Activated T-helper 9 cell treated with anti-CD3 and anti-CD28 coated beads, Interleukin-2, amount 50 U/mL, for 16 hours (primary cell): ENCODE measurements at regions not wholly inside any gene's neighbourhood (a gene's known extent, or its start where the extent isn't known, plus 50 kb on each side); places are given as distances from the start of the nearest gene placed in this dataset.

Experiments
- DNase-seq: peaks from one replicate; pipeline ENCODE4 v3.0.0-alpha.2; 2020; ENCODE audit warnings: low read depth

DNA sequence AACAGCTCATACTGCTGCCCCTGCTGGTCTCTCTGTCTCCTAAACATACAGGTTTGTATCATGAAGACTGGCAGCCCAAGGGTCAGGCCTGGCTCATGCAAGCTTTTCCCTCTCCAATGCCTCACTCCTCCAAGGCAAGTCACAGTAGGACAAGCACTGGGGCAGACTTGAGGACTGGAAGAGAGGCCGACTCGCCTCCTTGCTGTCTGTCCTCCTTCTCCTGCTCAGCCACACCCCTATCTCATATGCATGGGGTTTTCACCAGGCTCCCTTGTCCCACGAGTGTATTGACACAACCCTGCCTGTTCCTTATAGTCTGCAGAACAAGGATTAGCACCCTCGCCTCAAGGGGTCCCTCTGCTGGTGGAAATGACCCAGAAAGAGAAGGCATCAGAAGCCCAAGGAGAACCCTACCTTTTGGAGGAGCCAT lies 223.7 kb downstream of the SOX11 start:
- no peak for DNase-seq

DNA sequence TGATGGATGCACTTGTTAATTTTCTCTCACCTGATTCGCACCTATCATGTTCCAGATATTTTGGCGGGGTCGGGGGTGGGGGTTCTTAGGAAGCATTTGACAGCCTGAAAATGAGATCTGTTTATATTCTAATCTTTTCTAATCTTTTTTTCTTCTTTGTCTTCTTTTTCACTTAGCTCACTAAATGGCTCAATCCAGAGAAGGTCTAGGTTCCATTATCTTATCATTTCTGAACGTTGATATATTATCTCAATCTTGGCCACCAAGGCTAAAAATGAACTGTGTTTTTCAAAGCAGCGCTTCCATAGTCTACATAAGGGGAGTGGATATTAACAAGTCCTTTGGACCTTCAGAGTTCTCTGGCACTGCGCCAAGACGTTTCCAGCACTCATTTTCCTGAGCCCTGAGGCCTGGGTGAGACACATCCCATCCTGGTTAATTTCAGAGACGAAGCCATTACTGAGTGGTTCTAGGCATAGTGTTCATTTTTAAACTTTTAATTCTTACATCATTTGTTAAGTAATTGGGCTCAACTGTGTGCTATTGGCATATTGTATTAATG lies 229.0 kb downstream of the SOX11 start:
- DNase-seq, result no peak

DNA sequence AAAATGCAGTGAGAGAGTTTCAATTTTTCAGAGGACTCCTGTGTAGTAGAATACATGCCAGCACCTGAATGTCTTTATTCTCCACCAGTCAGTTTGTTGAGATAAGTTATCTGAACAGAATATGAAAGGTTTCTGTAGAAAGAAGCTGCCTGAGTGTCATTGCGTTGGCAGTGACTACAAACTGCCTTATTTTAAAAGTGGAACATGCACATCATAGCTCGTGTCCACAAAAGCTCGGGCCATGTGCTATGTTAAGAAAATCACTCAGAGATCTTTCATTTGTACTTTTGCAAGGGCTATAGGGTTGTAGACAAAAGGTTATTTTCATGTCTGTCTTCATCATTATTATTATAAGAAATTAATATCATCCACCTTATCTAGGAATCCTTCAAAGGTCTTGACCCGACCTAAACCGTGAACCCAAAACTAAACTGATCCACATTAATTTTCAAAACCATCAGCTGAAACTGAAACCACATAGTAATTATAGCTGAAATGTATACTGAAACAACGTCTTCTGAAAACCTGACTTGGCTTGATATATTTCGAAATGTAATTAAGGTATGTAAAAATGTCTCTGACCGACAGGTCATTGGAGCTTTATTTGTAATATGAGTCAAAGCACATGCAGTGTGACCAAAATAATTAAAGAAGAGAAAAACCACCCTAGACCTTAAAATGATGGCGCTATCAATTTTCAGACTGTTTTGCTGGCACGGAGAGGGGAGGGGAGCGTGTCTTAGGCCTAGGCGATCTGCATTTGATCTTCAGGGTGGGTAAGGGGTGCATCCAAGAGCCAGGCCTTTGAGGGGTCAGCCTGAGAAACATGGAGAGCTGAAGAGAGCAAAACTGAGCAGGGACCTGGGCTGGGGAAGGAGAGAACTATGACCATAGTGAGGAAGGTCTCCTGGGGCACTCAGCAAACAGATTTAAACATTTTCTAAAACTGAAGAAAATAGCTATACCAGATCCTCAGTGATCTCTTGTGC lies 232.1 kb downstream of the SOX11 start:
- DNase-seq, result no peak

DNA sequence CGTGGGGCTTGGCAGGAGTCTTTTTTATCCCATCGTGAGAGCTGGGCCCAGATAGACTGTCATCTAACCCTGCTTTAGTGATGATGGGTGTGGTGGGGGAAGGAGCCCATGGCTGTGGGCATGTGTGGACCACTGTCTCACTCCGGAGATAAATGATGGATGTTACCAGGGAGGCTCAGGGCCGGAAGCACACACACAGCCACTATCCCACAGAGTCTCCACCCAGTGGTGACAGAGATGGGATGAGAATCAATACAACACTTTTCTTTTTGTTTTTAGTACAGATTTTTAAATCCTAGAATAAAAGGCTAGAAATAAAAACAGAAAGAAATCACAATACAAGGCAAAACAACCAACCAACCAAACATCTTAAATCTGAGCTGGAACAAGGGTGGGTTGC lies 233.4 kb downstream of the SOX11 start:
- no peak for DNase-seq

DNA sequence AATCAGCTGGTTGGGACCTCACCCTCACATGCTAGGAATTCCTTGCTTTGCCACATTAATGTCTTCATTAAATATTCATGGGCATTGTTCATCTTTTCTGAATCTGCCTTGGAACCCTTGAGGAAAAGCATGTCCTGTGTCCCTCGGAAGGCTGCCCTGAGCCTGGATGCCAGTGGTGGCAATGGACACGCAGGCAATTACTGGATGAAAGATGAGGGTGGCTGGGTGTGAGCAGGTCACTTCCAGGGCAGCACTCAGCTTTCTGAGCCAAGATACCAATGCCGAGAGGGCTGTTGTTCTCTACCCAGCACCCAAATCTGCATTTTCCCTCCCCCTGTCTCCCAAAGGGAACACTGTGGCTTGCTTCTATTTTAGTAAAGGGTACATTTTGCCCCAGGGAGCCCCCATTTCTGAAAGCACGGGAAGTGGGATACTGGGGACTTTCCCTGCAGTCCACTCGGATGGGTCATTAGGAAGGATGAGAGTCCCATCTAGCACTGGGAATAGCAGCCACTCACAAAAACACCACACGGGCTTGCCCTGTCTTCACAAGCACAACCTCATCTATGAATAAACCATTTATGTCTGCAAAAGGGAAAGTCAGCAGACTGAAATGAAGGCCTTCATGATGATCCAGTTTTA lies 234.8 kb downstream of the SOX11 start:
- DNase-seq, result no peak

DNA sequence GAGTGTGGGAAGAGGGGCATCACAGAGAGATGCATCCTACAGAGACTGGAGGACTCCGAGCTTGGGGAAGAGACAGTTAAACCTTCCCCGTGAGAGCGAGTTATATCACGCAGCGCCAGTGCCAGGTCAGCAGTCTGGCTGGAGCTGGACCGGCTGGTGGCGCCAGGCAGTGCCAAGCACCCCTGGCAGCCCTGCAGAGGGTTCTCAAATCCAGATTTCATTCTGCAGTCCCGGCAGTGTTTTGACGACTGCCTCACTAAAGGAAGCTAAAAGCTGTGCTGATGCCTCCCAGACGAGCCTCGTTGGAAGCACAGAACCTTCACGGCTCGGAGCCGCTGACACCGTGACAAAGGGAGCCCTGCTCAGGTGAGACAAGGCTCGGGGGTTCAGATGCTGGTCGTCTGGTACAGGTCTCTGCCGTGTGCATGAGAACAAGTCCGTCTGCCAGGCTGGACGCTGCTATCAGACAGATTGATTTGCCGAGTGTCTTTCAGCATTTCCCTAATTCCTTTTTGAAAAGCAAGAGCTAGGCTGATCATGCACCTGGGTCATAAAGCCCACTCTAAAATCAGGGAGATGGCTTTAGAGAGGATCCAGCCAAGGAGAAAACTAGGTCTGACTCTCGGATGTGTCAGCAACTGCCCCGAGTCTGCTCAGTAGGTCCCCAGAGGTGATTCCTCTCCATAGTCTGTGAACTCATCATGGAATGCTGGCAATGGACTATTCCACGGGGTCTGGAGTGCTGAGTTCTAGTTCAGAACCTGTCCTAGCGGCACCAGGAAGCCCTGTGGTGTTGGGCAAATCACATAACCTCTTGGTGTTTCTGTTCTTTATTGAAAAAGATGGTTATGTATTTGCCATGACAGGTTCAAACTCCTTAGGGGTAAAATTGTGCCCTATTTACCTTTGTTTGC lies 240.6 kb downstream of the SOX11 start:
- no peak for DNase-seq

DNA sequence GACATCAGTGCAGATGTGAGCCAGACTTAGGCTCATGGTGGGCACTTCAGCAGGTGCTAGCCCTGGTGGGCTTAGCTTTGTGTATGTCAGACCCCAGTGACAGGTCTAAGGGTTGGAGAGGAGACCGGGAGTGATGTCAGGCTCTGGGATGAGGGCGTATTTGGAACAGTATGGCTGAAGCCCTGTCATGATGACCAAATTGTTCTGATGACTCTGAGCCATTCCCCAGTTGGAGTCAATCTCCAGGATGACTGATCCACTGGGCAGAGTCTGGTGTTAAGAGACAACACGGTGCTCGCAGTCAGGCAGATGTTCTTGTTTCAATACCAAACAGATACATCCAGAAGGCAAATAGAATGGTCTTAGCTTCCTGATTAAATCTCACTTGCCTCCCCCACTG lies 241.5 kb downstream of the SOX11 start:
- DNase-seq, result no peak

DNA sequence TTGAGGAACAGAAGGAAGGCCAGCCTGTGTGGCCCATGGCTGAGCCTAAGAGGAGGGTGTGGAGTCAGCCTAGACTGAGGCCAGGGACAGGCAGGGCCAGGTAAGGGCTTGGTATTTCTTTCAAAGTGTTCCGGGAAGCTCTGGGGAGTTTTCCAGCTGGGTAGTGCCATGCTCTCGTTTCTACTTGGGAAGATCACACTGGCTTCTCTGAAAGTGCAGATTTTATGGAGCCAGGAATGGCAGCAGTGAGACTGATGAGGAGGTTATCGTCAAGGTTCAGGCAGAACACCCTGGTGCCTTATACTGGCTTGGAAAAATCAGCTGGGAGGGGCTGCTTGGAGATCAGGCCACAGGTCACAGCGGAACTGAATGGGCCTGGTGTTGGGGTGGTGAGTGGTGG lies 245.1 kb downstream of the SOX11 start:
- no peak for DNase-seq

DNA sequence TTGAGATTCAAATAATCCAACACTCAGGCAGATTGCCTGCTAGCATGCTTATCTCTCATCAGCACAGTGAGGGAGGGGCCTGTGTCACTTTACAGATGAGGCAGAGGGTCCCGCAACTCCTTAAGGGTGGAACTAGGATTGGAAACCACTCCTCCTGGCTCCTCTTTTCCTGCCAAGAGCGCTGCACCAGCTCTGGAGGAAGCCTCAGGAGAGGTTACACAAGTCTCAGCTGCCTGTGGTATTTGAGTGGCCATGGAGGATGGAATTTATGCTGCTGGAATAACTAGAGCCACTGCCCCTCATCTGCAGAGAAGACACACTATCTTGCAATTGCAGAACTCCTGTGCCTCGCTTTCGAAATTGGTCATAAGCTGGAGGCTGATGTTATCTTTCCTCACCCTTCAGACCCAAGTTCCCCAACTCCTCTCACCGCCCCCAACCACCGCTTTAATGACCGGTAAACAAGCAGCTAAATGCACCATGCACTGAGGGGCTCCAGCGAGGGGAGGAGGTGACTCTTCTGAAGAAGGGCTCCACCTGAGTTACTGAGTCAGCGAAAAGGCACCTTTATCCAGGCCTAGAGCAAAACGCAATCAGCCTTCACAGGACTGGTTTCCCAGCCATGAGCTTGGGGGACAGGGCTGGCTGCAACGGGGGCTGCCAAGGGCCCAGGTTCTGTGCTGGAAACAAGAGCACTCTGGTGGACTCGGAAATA lies 245.8 kb downstream of the SOX11 start:
- no peak for DNase-seq

DNA sequence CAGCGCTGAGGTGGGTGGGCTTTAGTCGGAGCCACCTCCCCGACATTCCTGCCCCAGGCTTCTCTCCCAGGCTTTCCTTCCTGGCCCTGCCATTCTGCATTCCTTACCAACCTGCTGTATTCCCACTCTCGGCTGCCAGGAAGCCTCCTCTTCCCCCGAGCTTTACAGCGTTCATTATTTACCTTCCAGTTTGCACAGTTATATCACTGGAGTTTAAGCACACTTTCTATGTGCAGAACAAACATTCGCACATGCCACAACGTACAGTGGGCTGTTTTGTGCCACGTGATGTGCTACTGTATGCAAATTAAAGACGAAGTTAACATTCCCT lies 246.3 kb downstream of the SOX11 start:
- DNase-seq, result no peak

DNA sequence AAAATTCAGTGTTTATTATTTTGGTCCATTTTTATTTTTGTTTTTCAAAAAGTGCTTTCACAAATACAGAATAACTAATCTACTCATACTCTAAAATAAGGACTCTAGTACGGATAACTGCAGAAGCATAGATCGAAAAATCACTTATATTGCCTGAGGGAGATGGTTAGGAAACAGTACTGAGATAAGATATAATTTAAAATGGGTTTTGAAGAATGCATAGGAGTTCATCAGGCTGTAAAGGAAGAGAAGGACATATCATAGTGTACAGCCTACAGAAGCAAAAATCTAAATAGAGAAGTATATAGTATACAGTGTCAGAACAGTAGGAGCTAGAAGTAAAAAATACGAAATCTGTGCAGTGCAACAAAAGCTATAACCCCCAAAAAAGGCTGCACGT lies 247.4 kb downstream of the SOX11 start:
- DNase-seq, result no peak

DNA sequence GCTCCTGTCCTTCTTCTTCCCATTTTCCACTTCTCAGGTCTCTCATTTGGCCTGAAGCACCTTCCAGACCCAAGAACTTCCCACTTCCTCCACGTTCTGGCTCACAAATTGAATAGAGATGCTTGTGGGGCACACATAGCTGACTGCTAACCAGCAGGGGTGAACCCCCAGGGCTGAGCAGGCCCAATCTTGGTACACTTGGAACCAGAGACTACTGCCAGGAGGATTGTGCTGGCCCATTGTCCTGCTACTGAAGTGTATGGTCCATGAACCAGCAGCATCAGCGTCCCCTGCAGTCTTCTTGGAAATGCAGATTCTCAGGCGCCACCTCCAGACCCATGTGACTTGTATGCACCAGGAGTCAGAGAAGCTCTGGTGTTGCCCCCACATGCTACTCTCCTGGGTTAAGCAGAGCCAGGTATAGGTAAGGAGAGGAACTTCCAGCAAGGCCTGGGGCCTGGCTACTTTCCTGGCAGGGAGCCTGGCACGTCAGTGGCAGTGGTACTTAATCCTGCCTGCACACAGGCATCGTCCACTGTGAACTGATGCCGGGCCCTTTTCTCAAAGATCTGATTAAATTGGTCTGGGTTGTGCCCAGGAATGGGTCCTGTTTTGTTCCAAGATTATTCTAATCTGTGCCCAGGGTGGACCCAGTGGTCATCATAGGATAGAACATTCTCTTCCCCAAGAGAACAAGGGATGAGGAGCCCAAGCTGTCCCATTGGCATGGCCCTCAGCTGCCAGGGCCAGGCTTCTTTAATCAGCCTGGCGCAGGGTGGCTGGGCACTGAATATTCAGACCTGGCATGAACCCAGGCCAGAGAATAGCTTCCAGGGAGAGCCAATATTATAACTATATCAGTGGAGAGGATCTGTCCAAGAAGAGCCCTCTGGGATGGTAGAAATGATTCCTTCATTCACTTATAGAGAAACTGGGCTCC lies 248.7 kb downstream of the SOX11 start:
- no peak for DNase-seq

DNA sequence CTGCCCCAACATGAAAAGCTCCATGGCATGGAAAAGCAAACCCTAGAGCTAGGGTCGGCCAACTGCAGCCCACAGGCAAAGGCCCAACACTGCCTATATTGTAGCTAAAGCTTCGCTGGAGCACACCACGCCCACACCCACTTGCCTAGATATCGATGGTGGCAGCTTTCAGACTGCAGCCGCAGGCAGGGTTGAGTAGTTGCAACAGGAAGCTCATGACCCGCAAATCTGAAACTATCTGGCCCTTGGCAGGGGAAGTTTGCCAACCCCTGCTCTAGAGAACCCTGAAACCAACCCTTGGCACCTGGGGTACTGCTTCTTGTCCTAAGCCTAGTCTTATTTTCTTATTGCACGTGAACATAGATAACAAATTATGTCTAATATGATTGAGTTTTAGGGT lies 250.0 kb downstream of the SOX11 start:
- DNase-seq, result no peak

DNA sequence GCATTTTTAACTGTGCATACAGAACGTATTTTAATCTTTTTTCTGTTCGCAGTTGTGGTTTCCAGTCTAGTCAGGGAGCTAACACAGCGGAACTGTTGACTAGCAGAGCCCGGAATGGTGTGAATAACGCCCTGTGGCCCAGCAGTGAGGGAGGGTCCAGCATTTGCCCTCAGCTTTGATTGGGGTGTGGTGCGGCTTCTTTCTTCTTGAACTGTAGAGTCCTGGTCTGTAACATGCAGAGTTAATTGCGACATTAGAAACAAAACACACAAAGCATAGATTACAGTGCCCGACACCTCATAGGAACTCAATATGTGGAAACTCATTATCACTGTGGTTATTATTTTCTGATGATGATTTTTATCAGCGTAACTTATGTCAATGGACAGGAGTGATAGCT lies 253.6 kb downstream of the SOX11 start:
- no peak for DNase-seq

DNA sequence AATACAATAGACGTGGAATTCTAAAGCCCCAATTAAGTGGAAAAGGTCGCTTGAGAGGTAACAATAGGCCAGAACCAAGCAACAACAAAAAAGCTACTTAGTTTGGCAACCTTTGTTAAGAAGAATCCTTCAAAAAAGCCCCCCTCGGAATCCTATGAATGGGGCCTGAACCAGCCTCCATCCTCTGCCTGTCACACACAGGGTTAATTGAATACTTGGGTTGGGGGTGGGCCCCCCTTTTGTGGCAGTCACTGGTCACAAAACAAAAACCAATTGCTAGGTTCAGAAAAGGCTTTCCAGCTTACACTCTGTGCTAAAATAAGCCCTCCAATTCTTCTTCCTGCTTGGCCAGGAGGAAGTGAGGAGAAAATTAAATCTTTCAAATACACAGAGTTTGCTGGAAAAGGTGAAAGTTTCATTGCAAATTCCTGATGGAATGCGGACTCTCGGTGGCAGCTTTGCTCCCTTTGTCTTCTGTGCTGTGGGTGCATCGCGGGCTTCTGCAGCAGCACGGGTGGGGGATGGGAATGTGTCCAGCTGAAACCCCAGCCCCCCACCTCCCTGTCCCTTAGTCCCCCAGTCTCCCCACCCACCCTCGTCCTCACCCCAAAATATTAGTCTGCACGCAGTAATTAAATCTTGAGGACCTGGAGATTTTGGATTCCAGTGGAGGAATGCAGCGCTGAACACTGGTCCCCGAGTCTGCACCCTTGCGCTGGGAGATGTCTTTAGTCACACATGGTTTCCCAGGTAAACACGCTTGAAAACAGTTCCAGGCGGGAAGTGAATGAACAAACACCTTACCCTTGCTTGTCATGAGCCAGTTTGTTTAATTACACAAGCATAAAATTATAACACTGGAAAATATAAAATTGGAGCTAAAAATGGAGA lies 254.3 kb downstream of the SOX11 start:
- no peak for DNase-seq

DNA sequence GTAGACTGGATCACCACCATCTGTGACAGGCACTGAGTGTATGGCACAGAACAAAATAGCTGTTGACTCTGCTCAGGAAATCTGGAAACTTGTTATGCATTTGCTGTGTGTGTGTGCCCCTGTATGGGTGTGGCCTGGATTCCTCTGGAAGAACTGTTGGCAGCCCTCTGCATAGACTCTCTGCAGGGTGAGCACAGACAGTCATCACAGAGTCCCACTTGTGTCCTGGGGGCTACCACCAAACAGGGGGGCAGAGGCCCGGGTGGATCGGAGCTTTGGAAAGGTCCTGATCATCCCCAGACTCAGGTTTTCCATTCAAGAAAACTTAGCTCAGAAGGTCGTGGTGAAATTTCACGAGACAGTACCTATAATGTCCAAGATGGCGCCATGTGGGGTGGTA lies 258.6 kb downstream of the SOX11 start:
- no peak for DNase-seq

DNA sequence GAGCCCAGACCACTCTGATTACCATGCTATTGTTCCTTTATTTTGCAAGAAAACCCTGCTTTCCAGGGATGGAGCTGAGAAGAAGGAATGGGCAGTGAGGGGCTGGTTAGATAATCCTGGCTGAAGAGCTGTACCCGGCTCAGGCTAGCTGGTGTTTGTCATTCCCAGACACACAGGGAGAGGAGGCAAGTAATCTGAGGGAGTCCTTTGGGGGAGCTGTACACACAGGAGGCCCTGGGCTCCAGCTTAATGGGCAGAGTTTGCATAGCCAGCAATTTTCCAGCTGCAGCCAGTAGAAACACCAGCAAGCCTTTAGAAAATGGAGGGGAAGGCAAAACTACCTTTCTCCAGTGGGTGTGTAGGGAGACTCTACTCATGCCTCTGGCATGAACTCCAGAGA lies 259.3 kb downstream of the SOX11 start:
- no peak for DNase-seq

DNA sequence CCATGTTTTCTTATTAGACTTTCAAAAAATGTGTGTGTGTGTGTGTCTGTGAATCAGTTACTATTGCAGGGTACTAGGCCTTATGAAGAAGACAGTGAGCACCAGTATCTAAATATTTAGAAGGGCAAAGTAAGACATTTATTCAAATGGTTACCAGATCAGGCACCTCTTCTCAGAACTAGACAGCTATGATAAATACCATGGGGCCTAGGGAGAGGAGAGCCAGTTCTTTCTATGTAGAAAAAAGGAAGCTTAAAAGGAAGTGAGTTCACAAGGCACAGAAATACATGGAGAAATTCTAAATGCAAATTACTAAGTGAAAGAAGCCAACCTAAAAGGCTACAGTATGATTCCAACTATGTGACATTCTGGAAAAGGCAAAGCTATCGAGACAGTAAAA lies 261.3 kb downstream of the SOX11 start:
- DNase-seq, result no peak

DNA sequence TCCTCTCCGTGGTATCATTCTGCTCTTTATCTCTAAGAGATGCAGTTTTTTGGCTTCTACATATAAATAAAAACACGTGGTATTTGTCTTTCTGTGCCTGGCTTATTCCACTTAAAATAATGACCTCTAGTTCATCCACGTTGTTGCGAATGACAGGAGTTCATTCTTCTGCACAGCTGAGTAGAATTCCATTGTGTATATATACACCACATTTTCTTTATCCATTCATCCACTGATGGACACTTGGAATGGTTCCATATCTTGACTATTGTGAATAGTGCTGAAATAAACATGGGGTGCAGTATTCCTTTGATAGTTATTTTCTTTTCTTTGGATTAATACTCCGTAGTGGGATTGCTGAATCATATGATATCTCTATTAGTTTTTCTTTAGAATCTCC lies 262.3 kb downstream of the SOX11 start:
- no peak for DNase-seq
